Skin of body (tissue), 1 donor: ENCODE measurements at regions not wholly inside any gene's neighbourhood (a gene's known extent, or its start where the extent isn't known, plus 50 kb on each side); places are given as distances from the start of the nearest gene placed in this dataset.
A peak's percentile ranks its signal among the peaks of the same experiment; 100 is the strongest.
"Not testable (repeated sequence)": the region's sequence is repeated elsewhere in the genome, so short reads cannot be mapped to it uniquely, and the experiment has no call there.

ENCODE experiments used
- DNase-seq: peaks from one replicate; lab custom pipeline; 2025; lab: John Stamatoyannopoulos, UW

DNA sequence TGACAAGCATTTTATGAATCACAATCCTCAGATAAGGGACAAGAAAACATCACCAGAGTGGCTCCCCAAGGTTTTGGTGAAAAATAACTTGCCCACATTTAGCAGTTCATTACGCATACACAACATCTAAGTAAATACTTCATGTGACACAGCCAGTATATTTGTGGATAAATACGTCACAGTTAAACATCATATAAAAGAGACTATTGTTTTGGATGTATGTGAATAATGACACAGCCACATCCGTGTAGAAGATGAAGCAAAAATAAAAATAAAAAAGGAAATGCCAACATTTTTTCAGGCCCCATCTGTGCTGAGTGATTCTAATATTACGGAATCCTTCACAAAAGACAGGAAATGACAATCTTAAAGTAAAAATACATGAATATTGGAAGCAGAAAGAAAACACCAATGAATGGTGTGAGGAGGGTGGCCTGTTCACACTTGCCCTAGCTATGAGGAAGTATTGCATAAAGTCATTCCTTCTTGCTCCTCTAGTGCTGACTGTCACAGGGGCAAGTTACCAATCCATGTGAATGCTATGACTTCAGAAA, 457.1 kb downstream of the KLF12 start:
- DNase-seq: peak; percentile 21

DNA sequence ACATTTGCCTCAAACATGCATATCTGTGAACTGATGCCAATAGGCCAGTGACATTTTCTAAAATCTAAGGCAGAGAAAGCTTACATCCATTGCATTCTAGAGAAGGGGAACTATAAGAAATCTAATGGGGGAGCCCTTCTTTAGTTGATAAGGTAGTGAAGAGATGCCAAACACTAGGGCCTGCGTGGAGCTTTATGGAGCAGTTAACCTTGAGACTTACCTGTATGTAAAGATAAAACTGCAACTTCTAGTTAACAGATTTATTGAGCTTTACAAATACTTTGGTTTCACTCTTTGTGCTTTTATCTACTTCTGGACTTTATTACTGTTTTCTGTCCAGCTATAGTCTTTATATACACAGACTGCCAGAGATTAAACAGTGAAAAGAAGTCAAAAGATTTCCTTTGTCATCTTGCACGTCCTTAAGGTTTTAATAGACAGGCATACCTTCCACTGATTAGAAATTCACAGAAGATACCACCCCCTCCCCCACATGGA, 457.6 kb downstream of the KLF12 start:
- no peak for DNase-seq

DNA sequence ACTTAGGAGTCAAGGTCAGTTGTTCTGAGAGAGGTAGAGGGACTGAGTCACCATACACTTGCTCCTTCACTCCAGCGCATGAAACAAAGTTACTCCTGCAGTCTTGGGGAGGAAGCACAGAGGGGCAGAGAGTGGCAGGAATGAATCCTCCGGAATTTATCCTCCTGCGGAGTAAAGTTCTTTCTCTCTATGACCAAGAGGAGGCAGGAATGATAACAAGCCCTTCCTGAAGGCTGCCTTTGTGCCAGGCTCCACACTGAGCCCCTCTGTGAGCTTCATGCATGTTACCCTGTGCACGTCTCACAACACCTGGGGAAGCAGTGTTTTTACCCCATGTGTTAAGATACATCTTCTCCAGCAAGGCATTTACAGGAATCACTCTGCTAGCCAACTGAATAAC, 458.4 kb downstream of the KLF12 start:
- DNase-seq: no peak

DNA sequence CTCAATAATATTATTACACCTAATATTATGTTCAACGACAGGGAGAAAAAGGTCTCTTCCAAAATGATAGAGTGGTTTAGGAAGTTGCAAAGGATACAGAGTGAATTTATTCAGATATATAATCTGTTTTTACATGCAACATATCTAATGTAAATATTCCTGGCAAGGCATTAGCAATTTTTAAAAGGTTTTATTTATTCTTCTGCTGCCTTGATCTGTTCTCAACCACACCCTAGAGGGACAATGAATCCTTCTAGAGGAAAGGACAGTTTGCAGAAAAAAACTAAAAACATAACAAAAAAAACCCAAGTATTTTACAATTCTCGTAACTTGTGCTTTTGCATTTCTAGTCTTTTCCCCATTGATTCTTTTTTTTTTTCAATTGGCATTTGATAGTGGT, 459.6 kb downstream of the KLF12 start:
- no peak for DNase-seq

DNA sequence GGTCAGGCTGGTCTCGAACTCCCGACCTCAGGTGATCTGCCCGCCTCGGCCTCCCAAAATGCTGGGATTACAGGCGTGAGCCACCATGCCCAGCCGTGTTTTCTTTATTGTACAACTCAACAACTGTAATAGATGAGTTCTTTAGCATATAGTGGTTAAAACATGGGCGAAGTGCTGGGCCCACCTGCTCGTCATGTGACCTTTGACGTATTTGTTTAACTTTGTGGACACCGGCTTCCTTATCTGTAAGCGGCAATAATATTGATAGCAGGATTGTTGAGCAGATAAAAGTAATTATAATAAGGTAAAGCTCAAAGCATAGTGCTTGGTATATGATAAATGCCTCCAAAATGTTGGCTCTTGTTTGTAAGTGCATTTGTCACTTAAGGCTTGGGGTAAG, 460.3 kb downstream of the KLF12 start:
- DNase-seq: no peak

DNA sequence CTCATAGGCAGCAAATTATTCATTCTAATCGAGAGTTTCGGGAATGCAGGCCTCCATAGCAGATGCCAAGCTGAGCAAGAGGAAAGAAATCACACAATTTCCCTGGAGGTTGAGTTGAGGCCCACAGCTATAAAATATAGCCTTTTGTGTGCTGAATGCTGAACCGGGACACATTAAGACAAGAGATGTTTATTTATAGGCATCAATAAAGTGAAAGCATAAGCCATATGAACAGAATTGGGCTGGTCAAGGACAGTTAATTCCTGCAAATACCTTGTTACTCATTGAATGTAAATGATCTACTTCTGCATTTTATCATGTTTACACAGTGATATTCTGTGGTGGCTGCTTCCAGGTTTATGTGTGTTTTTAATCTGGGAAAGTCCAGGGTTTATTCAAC, 461.7 kb downstream of the KLF12 start:
- DNase-seq: peak; percentile 4

DNA sequence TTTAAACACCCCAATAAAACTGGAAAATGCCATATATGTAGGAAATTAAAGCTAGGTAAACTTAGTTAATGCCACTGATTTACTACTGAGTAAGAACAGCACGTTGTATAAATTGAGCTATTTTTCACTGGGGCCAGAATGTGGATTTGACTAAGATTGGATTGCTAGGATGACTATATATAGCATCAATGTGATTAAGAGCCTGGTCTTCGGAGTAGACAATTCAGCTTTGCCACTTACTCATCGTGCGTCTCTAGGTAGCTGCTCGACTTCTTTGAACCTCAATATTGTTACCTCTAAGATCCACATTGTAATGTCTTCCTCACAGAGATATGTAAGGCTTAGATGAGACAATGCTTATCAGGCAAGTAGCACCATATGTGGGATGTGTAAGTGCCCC, 462.5 kb downstream of the KLF12 start:
- no peak for DNase-seq

DNA sequence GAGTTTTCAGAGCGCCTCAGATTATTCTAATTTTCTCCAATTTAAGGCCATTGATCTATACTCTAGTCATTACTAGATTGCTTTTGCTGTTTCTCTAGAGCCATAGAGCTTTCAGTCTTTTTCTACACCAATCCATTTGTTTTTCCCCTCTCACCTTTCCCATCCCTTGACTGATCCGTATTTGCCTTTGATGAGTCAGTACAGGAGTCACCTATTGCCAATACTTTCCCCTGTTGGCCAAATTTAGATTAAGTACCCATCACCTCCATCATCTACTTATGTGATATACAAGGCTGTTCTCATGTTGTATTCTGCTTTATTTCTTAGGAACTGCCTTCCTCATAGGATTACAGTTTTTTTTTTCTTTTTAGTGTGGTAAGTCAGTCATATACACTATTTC, 463.2 kb downstream of the KLF12 start:
- DNase-seq: no peak

DNA sequence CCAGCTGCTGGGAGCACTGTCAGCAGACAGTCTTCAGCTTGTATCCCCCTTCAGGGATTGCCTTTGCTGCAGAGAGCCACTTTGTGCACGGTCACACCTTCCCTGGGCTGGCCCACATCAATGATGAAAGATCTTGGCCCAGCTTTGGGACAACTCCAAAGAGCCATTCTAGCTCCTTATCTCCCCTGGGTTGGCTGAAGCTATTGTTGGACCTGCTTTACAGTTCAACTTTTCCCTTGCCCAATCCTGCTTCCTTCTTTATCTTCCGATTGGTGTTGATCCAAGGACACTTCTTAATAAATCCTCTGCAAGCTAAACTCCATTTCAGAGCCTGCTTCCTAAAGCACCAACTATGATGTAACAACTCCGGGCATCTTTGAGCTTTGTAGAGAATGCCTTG, 466.4 kb downstream of the KLF12 start:
- no peak for DNase-seq

DNA sequence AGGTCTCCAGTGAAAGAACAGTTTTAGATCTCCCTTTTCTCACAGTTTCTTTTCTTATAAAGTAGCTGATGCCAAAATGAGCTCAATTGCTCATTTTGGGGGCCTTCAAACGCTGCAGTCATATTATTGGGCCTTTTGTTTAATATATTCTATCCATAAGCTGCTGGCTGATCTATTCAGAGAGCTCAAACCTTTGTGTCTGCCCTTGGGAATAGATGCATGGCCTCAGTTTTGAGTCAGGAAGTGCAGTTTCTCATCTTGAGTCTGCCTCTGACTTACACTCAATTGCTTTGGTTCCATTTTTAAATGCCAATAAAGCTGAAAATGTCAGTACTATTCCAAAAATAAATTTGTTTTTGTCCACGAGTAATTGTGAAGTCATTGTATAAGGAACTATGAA, 468.9 kb downstream of the KLF12 start:
- peak; percentile 66 for DNase-seq

DNA sequence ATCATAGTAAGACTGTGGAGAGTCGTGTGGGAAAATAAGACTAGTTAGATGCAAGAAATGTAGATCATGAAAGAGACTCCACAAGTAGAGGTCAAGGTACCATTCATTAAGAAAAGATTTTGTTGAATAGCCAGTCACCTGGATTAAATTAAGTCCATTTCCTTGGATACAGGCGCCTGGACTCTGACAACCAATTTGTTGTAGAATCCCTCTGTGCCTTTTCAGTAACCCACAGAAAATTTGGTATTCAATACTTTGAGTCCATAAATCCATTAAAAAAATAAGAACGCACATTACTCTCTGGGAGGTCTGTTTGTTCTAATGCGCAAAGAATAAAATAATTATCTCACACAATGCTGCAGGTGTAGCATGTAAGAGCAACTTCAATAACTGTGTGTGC, 469.4 kb downstream of the KLF12 start:
- no peak for DNase-seq

DNA sequence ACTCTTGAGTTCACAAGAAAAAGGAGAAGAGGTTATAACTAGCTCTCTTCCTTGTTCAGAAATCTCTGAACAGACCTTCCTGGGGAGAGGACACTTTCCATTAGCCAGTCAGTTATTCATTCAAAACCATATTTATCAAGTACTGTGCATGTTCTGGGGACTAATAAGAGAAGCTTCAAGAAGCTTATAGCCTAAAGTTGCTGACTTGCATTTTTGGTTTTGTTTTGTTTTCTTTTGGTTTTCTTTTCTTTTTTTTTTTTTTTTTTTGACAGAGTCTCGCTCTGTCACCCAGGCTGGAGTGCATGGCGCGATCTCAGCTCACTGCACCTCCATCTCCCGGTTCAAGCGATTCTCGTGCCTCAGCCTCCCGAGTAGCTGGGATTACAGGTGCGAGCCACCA, 471.4 kb downstream of the KLF12 start:
- DNase-seq: no peak

DNA sequence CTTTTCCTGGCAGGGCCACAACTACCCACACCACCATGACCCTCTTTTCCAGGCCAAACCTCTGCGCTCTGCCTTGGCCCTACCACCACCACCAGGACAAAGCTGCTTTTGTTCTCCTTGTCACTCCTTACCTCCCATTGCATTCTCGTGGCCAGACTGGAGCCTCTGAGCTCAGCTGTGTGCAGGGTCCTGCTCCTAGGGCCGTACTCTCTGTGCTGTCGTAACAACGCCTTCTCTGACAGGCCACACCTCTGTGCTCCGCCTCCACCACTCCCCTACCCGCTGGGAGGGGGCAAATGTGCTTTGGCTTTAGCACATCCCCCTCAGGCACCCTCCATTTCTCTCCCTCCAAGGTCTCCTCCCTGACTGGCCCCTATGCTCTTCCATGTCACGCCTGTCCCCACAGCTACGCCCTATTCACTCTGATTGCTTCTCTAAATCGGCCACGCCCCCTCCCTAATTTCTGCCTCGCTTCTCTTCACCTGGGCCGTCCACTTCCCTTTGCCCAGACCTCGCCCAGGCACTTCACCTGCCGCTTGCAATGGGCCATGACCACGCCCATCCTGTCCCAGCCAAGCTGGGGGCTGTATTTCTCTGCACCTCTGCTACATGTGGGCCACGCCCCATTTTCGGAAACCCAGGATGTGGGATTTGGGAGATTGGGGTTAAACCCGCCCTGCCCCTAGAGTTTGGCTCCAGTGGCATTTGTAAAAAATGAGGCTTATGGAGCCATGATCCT, 472.3 kb downstream of the KLF12 start:
- no peak for DNase-seq

DNA sequence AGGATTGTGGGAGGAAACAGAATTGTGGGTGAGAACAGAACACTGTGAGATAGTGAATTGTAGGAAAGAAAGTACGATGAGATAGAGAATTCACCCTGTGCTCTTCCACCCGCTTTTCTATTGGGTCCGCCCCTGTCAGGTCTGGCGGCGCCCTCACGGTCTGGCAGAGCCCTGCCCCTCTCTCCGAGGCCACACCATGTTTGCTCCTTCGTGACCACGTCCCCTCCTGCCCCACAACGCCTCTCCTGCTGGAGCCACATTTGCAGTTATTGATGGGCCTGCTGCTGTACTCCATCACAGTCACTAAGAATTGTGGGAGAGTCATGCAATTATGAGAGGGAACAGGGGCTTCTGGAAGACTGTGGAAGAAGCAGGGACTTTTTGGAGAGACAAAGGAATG, 473.1 kb downstream of the KLF12 start:
- no peak for DNase-seq

DNA sequence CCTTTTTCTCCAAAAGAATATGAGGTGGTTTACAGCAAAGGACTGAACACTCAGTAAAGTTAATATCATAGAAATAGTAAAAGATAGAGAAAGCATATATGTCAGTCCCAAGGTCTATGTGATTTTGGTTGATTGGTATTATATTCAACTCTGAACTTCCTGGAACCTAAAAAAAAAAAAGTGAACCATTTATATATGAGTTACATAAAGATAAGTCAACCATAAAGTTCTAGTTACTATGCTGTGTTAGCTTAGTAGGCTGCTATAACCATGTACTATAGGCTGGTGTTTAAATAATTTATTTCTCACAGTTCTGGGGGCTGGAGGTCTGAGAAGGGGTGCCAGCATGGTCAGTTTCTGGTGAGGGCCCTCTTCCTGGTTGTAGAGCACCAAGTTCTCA, 475.6 kb downstream of the KLF12 start:
- no peak for DNase-seq

DNA sequence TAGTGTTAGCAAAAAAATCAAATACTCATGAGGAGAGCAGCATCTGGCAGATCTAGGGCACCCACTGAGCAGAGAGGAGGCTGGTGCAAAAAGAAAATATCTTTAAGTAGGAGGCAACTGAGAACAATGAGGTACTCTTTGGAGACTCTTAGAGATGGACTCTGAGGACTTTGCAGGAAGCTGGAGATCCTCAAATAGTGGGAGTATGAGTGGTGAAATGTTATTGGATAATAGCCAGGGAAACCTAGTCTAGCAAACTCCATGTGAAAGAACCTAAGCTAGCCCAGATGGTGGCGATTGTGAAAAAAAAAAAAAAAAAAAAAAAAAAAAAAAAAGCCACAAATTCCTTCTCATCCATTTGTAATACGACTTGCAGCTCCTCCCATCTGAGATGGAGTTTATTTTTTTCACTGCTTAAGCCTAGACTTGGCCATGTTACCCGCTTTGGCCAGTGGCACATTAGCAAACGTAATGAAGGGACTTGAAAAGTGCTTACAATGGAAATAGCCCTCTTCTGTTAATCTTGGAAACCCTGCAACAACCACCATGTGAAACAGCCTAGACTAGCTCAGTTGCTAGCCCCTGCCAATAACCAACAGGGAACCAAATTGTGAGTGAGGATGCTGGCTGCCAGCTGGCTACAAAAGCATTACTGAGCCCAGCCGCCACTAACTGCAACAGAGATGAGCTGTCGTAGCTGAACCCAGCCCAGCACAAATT, 476.2 kb downstream of the KLF12 start:
- peak; percentile 68 for DNase-seq

DNA sequence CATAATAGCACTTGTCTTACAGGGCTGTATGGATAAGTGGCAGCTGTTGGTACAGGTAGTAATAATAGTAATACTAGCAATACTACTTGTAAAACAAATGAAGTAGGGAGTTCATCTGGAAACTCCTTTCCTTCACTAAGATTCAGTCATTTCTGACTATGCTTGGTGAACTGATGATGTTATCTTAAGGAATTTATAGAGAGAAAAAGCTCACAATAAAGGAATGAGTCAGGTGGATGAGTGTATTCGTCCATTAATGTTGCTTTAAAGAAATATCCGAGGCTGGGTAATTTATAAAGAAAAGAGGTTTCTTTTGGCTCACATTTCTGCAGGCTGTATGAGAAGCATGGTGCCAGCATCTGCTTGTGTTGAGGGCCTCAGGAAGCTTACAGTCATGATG, 477.3 kb downstream of the KLF12 start:
- no peak for DNase-seq

DNA sequence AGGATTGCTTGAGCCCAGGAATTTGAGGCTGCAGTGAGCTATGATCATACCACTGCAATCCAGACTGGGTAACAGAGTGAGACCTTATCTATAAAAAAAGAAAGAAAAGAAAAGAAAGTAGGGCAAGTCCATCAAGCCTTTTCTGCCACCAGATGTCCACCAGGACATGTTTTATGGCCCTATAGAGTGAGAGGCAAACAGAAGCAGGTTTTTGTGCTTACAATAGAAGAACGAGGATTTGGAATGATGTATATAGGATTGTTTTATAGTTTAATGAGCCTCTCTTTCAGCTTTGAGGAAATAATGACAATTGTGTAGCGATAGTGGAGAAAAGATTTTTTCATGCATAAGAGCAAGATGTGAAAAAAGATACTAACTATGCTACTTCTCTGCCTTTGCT, 480.5 kb downstream of the KLF12 start:
- DNase-seq: no peak

DNA sequence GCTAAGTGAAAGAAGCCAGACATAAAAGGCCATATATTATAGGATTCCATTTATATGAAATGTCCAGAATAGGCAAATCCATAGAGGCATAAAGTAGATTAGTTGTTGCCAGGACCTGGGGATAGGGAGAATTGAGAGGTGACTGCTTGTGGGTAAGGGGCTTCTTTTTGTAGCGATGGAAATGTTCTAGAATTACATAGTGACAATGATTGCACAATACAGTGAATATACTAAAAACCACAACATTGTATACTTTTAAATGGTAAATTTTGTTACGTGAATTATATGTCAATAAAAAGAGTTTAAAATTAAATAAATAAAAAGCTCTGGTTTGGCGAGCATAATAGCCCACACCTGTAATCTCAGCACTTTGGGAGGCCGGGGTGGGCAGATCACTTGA, 486.8 kb downstream of the KLF12 start:
- no peak for DNase-seq

DNA sequence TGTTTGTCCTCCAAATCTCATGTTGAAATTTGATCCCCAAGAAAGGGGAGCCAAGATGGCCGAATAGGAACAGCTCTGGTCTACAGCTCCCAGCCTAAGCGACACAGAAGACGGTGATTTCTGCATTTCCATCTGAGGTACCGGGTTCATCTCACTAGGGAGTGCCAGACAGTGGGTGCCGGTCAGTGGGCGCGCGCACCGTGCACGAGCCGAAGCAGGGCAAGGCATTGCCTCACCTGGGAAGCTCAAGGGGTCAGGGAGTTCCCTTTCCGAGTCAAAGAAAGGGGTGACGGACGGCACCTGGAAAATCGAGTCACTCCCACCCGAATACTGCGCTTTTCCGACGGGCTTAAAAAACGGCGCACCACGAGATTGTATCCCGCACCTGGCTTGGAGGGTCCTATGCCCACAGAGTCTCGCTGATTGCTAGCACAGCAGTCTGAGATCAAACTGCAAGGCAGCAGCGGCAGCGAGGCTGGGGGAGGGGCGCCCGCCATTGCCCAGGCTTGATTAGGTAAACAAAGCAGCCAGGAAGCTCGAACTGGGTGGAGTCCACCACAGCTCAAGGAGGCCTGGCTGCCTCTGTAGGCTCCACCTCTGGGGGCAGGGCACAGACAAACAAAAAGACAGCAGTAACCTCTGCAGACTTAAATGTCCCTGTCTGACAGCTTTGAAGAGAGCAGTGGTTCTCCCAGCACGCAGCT, 493.6 kb downstream of the KLF12 start:
- DNase-seq: not testable (repeated sequence)

DNA sequence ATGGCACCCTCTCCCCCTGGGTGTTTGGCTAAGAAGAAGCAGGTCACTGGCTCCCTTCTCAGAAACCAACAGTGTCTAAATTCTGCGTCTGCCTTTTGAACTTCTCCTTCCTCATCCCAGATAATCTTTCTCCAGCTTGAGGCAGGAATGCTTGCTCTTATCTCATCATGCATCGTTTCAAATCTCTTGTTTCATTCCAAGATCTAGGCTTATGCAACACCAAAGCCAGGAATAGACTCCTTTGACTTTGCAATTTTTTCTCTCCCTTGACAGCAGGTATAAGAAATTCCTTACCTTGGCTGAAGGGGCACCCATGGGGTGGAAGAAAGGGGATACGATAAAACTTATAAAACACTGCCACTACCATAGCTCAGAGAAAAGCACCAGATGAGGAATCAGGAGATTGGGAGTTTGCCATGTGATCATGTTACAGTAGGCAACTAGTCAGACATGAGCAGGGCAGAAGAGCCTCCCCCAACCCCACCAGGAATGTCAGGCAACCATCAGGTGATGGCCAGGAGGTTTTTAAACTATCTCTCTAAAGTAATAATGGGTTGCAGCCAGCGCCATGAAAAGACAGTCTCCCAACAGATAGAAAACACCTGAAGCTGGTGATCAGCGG, 498.9 kb downstream of the KLF12 start:
- DNase-seq: no peak
